HEK293 (cell line): ENCODE measurements at regions not wholly inside any gene's neighbourhood (a gene's known extent, or its start where the extent isn't known, plus 50 kb on each side); places are given as distances from the start of the nearest gene placed in this dataset.

Experiments
- CTCF ChIP-seq: fragments of 450-650 bp; formaldehyde crosslinking; IDR thresholded peaks from 2 replicates; pipeline ENCODE4 v1.5.1; 2016; ENCODE audit warnings: missing biosample characterization, missing genetic modification characterization
- PATZ1 ChIP-seq: fragments of 450-650 bp; formaldehyde crosslinking; IDR thresholded peaks from 2 replicates; pipeline ENCODE4 v1.5.1; 2016; ENCODE audit warnings: missing biosample characterization, missing genetic modification characterization
- ZNF121 ChIP-seq: fragments of 450-650 bp; formaldehyde crosslinking; IDR thresholded peaks from 2 replicates; pipeline ENCODE4 v1.5.1; 2016; ENCODE audit warnings: missing biosample characterization, missing genetic modification characterization
- ZNF311 ChIP-seq: fragments of 450-650 bp; formaldehyde crosslinking; IDR thresholded peaks from 2 replicates; pipeline ENCODE4 v1.5.1; 2017; ENCODE audit warnings: missing biosample characterization, missing genetic modification characterization, borderline replicate concordance
- ZNF37A ChIP-seq: fragments of 450-650 bp; IDR thresholded peaks from 2 replicates; pipeline ENCODE4 v1.5.1; 2018; ENCODE audit warnings: missing biosample characterization, missing genetic modification characterization
- ZSCAN16 ChIP-seq: fragments of 450-650 bp; formaldehyde crosslinking; IDR thresholded peaks from 2 replicates; pipeline ENCODE4 v1.5.1; 2016; ENCODE audit warnings: missing biosample characterization, missing genetic modification characterization

- TF ChIP-seq ZSCAN16 (tag by site-specific recombination) (no peak), ZNF121 (no peak), ZNF37A (tag by site-specific recombination) (no peak), PATZ1 (tag by site-specific recombination) (no peak), CTCF (tag by site-specific recombination) (no peak), ZNF311 (tag by site-specific recombination) (no peak)
These were observed 143.7 kb upstream of the NRP1 start for GRCh38 chr10:33478089-33478674.
